ENCODE measurements at regions not wholly inside any gene's neighbourhood (a gene's known extent, or its start where the extent isn't known, plus 50 kb on each side); places are given as distances from the start of the nearest gene placed in this dataset.

- no peaks in the 10 kb centered on the region for H3K36me3 ChIP-seq
- no peaks in the 10 kb centered on the region for H3K4me1 ChIP-seq
- TF ChIP-seq POLR2AphosphoS5 (IDR thresholded peaks at IDR 0.05; ENCODE audit: insufficient read depth in 1 of 2, low read depth in 1 of 2) = no peak
- TF ChIP-seq POLR2A (IDR thresholded peaks at IDR 0.05) = no peak
- TF ChIP-seq CTCF (IDR thresholded peaks at IDR 0.05) = no peak
- intact Hi-C loops (cut with DNase I) = no loop called here
- DNase-seq (ENCODE audit: extremely low spot score in 2 of 2) = no peak
- H3K27ac ChIP-seq = no peak overlapping the region
- H3K9me3 ChIP-seq = no peaks in the 10 kb centered on the region
- no peaks in the 10 kb centered on the region for H3K27me3 ChIP-seq
- no peak overlapping the region for H3K4me3 ChIP-seq
Measured at GRCh38 chr2:234719116-234719716, 222.3 kb upstream of the ARL4C start.

GRCh38 chr2:234716271-234716670 is 219.4 kb upstream of the ARL4C start:
- Histone ChIP-seq H3K27me3 (no peaks in the 10 kb centered on the region), H3K9me3 (no peaks in the 10 kb centered on the region), H3K4me3 (no peak overlapping the region), H3K27ac (no peak overlapping the region), H3K36me3 (no peaks in the 10 kb centered on the region), H3K4me1 (no peaks in the 10 kb centered on the region)
- intact Hi-C loops (cut with DNase I) = no loop called here
- no peak for DNase-seq (ENCODE audit: extremely low spot score in 2 of 2)
- no peak for TF ChIP-seq CTCF (IDR thresholded peaks at IDR 0.05)
- TF ChIP-seq POLR2A (IDR thresholded peaks at IDR 0.05) = no peak
- TF ChIP-seq POLR2AphosphoS5 (IDR thresholded peaks at IDR 0.05; ENCODE audit: insufficient read depth in 1 of 2, low read depth in 1 of 2) = no peak

GRCh38 chr2:234715671-234716250 is 218.9 kb upstream of the ARL4C start:
- intact Hi-C loops (cut with DNase I) = no loop called here
- Histone ChIP-seq H3K4me3 (no peak overlapping the region), H3K4me1 (no peaks in the 10 kb centered on the region), H3K9me3 (no peaks in the 10 kb centered on the region), H3K27ac (no peak overlapping the region), H3K27me3 (no peaks in the 10 kb centered on the region), H3K36me3 (no peaks in the 10 kb centered on the region)
- TF ChIP-seq POLR2A (IDR thresholded peaks at IDR 0.05) (no peak), CTCF (IDR thresholded peaks at IDR 0.05) (no peak), POLR2AphosphoS5 (IDR thresholded peaks at IDR 0.05; ENCODE audit: insufficient read depth in 1 of 2, low read depth in 1 of 2) (no peak)
- DNase-seq (ENCODE audit: extremely low spot score in 2 of 2) = peak in 1 of 2 donors; percentile 52

GRCh38 chr2:234714711-234715110 is 217.8 kb upstream of the ARL4C start:
- peak in 1 of 2 donors; percentile 60 for DNase-seq (ENCODE audit: extremely low spot score in 2 of 2)
- no peaks in the 10 kb centered on the region for H3K36me3 ChIP-seq
- TF ChIP-seq POLR2A (IDR thresholded peaks at IDR 0.05) (no peak), POLR2AphosphoS5 (IDR thresholded peaks at IDR 0.05; ENCODE audit: insufficient read depth in 1 of 2, low read depth in 1 of 2) (no peak), CTCF (IDR thresholded peaks at IDR 0.05) (no peak)
- intact Hi-C loops (cut with DNase I) = no loop called here
- no peaks in the 10 kb centered on the region for H3K27me3 ChIP-seq
- H3K4me1 ChIP-seq = no peaks in the 10 kb centered on the region
- no peak overlapping the region for H3K27ac ChIP-seq
- no peak overlapping the region for H3K4me3 ChIP-seq
- no peaks in the 10 kb centered on the region for H3K9me3 ChIP-seq

- TF ChIP-seq POLR2AphosphoS5 (IDR thresholded peaks at IDR 0.05; ENCODE audit: insufficient read depth in 1 of 2, low read depth in 1 of 2) = no peak
- Histone ChIP-seq H3K4me3 (no peak overlapping the region), H3K9me3 (no peaks in the 10 kb centered on the region), H3K27me3 (no peaks in the 10 kb centered on the region), H3K27ac (no peak overlapping the region), H3K36me3 (no peaks in the 10 kb centered on the region), H3K4me1 (no peaks in the 10 kb centered on the region)
- intact Hi-C loops (cut with DNase I) = no loop called here
- DNase-seq (ENCODE audit: extremely low spot score in 2 of 2) = peak in 1 of 2 donors; percentile 37
Measured at GRCh38 chr2:234712421-234712935, 215.6 kb upstream of the ARL4C start.

Data from vagina (tissue), 2 donors.